Activated T-cell treated with anti-CD3 and anti-CD28 coated beads, Interleukin-2, amount 50 U/mL, for 72 hours (primary cell): ENCODE measurements at regions not wholly inside any gene's neighbourhood (a gene's known extent, or its start where the extent isn't known, plus 50 kb on each side); places are given as distances from the start of the nearest gene placed in this dataset.
"Not testable (repeated sequence)": the region's sequence is repeated elsewhere in the genome, so short reads cannot be mapped to it uniquely, and the experiment has no call there.

Experiments
- ATAC-seq, 2 donors: fragments of 150-1000 bp; cut with Tn5 transposase; replicated peaks in 1 of 2; 2 replicates each; pipeline ENCODE4 v1.10.0; 2021; ENCODE audit warnings: moderate library complexity in 2 of 2, mild to moderate bottlenecking in 1 of 2
- DNase-seq, 2 donors: peaks; one replicate each; pipeline ENCODE4 v3.0.0; 2021 to 2022; ENCODE audit warnings: mixed read lengths in 1 of 2
- H3K27ac Mint-ChIP-seq: one replicate; pipeline ENCODE4 v1.8.0; 2022; ENCODE audit warnings: mild to moderate bottlenecking, moderate library complexity, mixed read lengths
- H3K27me3 Mint-ChIP-seq: one replicate; pipeline ENCODE4 v1.8.0; 2022; ENCODE audit warnings: low read depth, mixed read lengths
- H3K36me3 Mint-ChIP-seq, 2 donors: one replicate each; pipeline ENCODE4 v1.8.0; 2022; ENCODE audit warnings: mixed read lengths in 2 of 2, mild to moderate bottlenecking in 1 of 2; ENCODE audit not compliant: insufficient read depth in 2 of 2
- H3K4me1 Mint-ChIP-seq: one replicate; pipeline ENCODE4 v1.8.0; 2022; ENCODE audit warnings: low read depth, mixed read lengths
- H3K4me3 Mint-ChIP-seq, 2 donors: one replicate each; pipeline ENCODE4 v1.8.0; 2022; ENCODE audit warnings: mild to moderate bottlenecking in 2 of 2, mixed read lengths in 2 of 2, moderate library complexity in 2 of 2
- H3K9me3 Mint-ChIP-seq, 2 donors: one replicate each; pipeline ENCODE4 v1.8.0; 2022; ENCODE audit warnings: mixed read lengths in 2 of 2

- DNase-seq: no peak
- no peaks in the 10 kb centered on the region for H3K27me3 Mint-ChIP-seq
- H3K4me1 Mint-ChIP-seq: peaks cover 15% of the 10 kb centered on the region
- ATAC-seq: peak; percentile 72 to 73
- H3K27ac Mint-ChIP-seq: peak overlapping the region; percentile 82
- no peaks in the 10 kb centered on the region for H3K36me3 Mint-ChIP-seq
- peak overlapping the region; percentile 26 to 66 for H3K4me3 Mint-ChIP-seq
- H3K9me3 Mint-ChIP-seq: no peaks in the 10 kb centered on the region
Observed at GRCh38 chr4:155582971-155583437, 83.6 kb upstream of the GUCY1A1 start.

- ATAC-seq (no peak), DNase-seq (no peak)
- Mint-ChIP-seq H3K9me3 (no peaks in the 10 kb centered on the region), H3K4me1 (peaks cover 15% of the 10 kb centered on the region), H3K36me3 (no peaks in the 10 kb centered on the region), H3K27ac (no peak overlapping the region), H3K27me3 (no peaks in the 10 kb centered on the region), H3K4me3 (no peak overlapping the region)
Observed at GRCh38 chr4:155582041-155582440, 84.6 kb upstream of the GUCY1A1 start.

GRCh38 chr4:155578726-155579370, 87.8 kb upstream of the GUCY1A1 start:
- peaks cover 0 to 2% of the 10 kb centered on the region in 2 donors for H3K9me3 Mint-ChIP-seq
- no peak overlapping the region for H3K4me3 Mint-ChIP-seq
- no peaks in the 10 kb centered on the region for H3K36me3 Mint-ChIP-seq
- H3K27ac Mint-ChIP-seq: no peak overlapping the region
- peaks cover 14% of the 10 kb centered on the region for H3K4me1 Mint-ChIP-seq
- DNase-seq (no peak), ATAC-seq (no peak)
- no peaks in the 10 kb centered on the region for H3K27me3 Mint-ChIP-seq

- peaks cover 0 to 2% of the 10 kb centered on the region in 2 donors for H3K9me3 Mint-ChIP-seq
- H3K36me3 Mint-ChIP-seq: no peaks in the 10 kb centered on the region
- H3K4me3 Mint-ChIP-seq: no peak overlapping the region
- DNase-seq (no peak), ATAC-seq (no peak)
- H3K4me1 Mint-ChIP-seq: peaks cover 7% of the 10 kb centered on the region
- H3K27ac Mint-ChIP-seq: no peak overlapping the region
- H3K27me3 Mint-ChIP-seq: no peaks in the 10 kb centered on the region
Observed at GRCh38 chr4:155578219-155578618, 88.4 kb upstream of the GUCY1A1 start.

- H3K36me3 Mint-ChIP-seq, H3K27me3 Mint-ChIP-seq, DNase-seq, H3K4me1 Mint-ChIP-seq, H3K4me3 Mint-ChIP-seq, H3K27ac Mint-ChIP-seq, H3K9me3 Mint-ChIP-seq, ATAC-seq: not testable (repeated sequence)
Observed at GRCh38 chr4:155574329-155574728, 92.3 kb upstream of the GUCY1A1 start.

- no peak for DNase-seq
- Mint-ChIP-seq H3K4me3 (no peak overlapping the region), H3K36me3 (no peaks in the 10 kb centered on the region), H3K27ac (no peak overlapping the region), H3K9me3 (peaks cover 4 to 5% of the 10 kb centered on the region in 2 donors), H3K27me3 (no peaks in the 10 kb centered on the region), H3K4me1 (no peaks in the 10 kb centered on the region)
- ATAC-seq: no peak
Observed at GRCh38 chr4:155573126-155573525, 93.5 kb upstream of the GUCY1A1 start.

- DNase-seq (no peak), ATAC-seq (no peak)
- Mint-ChIP-seq H3K27me3 (no peaks in the 10 kb centered on the region), H3K9me3 (peaks cover 4 to 5% of the 10 kb centered on the region in 2 donors), H3K4me3 (no peak overlapping the region), H3K36me3 (no peaks in the 10 kb centered on the region), H3K4me1 (no peaks in the 10 kb centered on the region), H3K27ac (no peak overlapping the region)
Observed at GRCh38 chr4:155572106-155572703, 94.4 kb upstream of the GUCY1A1 start.

- Mint-ChIP-seq H3K27me3 (no peaks in the 10 kb centered on the region), H3K27ac (no peak overlapping the region), H3K9me3 (peaks cover 4 to 5% of the 10 kb centered on the region in 2 donors), H3K4me3 (no peak overlapping the region), H3K4me1 (no peaks in the 10 kb centered on the region), H3K36me3 (no peaks in the 10 kb centered on the region)
- ATAC-seq (no peak), DNase-seq (no peak)
Observed at GRCh38 chr4:155571184-155571944, 95.3 kb upstream of the GUCY1A1 start.

GRCh38 chr4:155570661-155571060, 96.0 kb upstream of the GUCY1A1 start:
- no peak overlapping the region for H3K4me3 Mint-ChIP-seq
- no peaks in the 10 kb centered on the region for H3K27me3 Mint-ChIP-seq
- no peaks in the 10 kb centered on the region for H3K36me3 Mint-ChIP-seq
- H3K27ac Mint-ChIP-seq: no peak overlapping the region
- ATAC-seq (no peak), DNase-seq (no peak)
- peaks cover 3 to 4% of the 10 kb centered on the region in 2 donors for H3K9me3 Mint-ChIP-seq
- no peaks in the 10 kb centered on the region for H3K4me1 Mint-ChIP-seq

GRCh38 chr4:155569960-155570515, 96.6 kb upstream of the GUCY1A1 start:
- H3K9me3 Mint-ChIP-seq: peaks cover 3 to 4% of the 10 kb centered on the region in 2 donors
- ATAC-seq: no peak
- H3K27me3 Mint-ChIP-seq: no peaks in the 10 kb centered on the region
- no peaks in the 10 kb centered on the region for H3K4me1 Mint-ChIP-seq
- no peak overlapping the region for H3K4me3 Mint-ChIP-seq
- no peaks in the 10 kb centered on the region for H3K36me3 Mint-ChIP-seq
- DNase-seq: no peak
- H3K27ac Mint-ChIP-seq: no peak overlapping the region

GRCh38 chr4:155569471-155569870, 97.2 kb upstream of the GUCY1A1 start:
- Mint-ChIP-seq H3K27me3 (no peaks in the 10 kb centered on the region), H3K36me3 (no peaks in the 10 kb centered on the region), H3K4me1 (no peaks in the 10 kb centered on the region), H3K9me3 (peaks cover 3 to 4% of the 10 kb centered on the region in 2 donors), H3K4me3 (no peak overlapping the region), H3K27ac (no peak overlapping the region)
- DNase-seq (no peak), ATAC-seq (no peak)

GRCh38 chr4:155568641-155569220, 97.9 kb upstream of the GUCY1A1 start:
- Mint-ChIP-seq H3K9me3 (peaks cover 3 to 4% of the 10 kb centered on the region in 2 donors), H3K36me3 (no peaks in the 10 kb centered on the region), H3K27ac (no peak overlapping the region), H3K27me3 (no peaks in the 10 kb centered on the region), H3K4me1 (no peaks in the 10 kb centered on the region), H3K4me3 (no peak overlapping the region)
- ATAC-seq (no peak), DNase-seq (no peak)

- DNase-seq: no peak
- Mint-ChIP-seq H3K4me1 (no peaks in the 10 kb centered on the region), H3K9me3 (no peaks in the 10 kb centered on the region), H3K27ac (no peak overlapping the region), H3K4me3 (no peak overlapping the region), H3K36me3 (no peaks in the 10 kb centered on the region), H3K27me3 (peaks cover 5% of the 10 kb centered on the region)
- no peak for ATAC-seq
Observed at GRCh38 chr4:155566354-155566753, 100.3 kb upstream of the GUCY1A1 start.
